ENCODE measurements at regions not wholly inside any gene's neighbourhood (a gene's known extent, or its start where the extent isn't known, plus 50 kb on each side); places are given as distances from the start of the nearest gene placed in this dataset.

DNA sequence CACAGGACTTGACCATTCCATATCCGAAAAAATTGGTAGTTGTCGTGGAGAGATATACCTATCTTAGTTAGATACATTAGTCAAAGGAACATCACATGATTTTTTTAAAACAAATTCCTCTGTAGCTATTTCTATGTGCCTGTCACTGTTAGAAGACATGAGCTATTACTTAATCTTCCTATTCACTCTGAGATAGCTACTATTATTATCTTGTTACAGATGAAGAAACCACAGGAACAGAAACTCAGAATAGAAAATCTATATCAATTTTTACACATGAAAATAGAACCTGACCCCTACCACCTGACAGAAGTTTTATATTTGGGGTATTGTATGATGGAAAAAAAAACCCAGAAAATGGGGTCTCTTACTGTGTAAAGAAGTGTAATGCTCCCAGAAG is 68.9 kb upstream of the TDRD3 start:
- no peak for DNase-seq (ENCODE audit: low read depth, low spot score)
- H3K27me3 ChIP-seq (ENCODE audit: control insufficient read depth, insufficient read depth, low read length), result no peaks in the 10 kb centered on the region
- POLR2A ChIA-PET, result no interaction called here
- no peak overlapping the region for H3K27ac ChIP-seq (ENCODE audit: low read depth, low read length)
- no peaks in the 10 kb centered on the region; the same call in 1 of the 2 replicates for H3K9me3 ChIP-seq (ENCODE audit: control insufficient read depth, insufficient read depth, low read length)
- no peak overlapping the region for H3K4me3 ChIP-seq (ENCODE audit: low read depth, low read length)
- TF ChIP-seq, protein P1, sequence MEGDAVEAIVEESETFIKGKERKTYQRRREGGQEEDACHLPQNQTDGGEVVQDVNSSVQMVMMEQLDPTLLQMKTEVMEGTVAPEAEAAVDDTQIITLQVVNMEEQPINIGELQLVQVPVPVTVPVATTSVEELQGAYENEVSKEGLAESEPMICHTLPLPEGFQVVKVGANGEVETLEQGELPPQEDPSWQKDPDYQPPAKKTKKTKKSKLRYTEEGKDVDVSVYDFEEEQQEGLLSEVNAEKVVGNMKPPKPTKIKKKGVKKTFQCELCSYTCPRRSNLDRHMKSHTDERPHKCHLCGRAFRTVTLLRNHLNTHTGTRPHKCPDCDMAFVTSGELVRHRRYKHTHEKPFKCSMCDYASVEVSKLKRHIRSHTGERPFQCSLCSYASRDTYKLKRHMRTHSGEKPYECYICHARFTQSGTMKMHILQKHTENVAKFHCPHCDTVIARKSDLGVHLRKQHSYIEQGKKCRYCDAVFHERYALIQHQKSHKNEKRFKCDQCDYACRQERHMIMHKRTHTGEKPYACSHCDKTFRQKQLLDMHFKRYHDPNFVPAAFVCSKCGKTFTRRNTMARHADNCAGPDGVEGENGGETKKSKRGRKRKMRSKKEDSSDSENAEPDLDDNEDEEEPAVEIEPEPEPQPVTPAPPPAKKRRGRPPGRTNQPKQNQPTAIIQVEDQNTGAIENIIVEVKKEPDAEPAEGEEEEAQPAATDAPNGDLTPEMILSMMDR (IDR thresholded peaks at IDR 0.05; ENCODE audit: low read depth, low read length), result no peak
- CTCF ChIA-PET, result interaction anchor here (0.6 to 3.9 kb wide), 4 partner anchors 8 to 118 kb away, joined by 3 to 26 read pairs (median 4); no protein-coding TSS in a partner anchor

DNA sequence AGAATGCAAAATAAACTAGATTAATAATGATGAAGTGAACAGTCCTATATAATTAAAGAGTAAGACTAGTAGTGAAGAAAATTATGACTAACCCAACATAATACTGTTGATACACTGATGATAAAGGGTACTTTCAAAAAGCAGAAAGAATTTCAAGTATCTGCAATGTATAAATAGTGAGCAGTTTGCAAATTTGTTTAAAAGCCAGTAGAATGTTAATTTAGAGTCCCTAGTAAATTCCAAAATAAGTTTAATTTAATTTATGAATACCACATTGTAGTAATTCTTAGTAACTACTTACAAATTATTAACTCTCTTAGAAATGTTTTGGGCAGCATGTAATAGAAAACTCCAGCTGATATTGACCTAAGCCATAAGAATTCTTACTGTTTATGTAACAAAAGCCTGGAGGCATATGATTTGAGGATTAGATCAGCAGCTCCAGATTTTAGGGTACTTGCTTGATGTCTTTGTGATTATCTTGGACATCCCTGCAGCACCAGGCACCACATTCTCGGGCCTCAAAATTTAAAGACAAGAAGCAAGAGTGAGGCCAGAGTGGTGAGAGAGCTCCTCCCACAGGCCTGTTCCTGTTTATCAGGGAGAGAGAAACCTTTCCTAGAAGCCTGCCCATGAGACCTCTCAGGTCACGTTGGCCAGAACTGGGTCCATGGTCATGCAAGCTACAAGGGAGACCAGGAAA is 67.6 kb upstream of the TDRD3 start:
- no peak overlapping the region for H3K4me3 ChIP-seq (ENCODE audit: low read depth, low read length)
- no peaks in the 10 kb centered on the region for H3K27me3 ChIP-seq (ENCODE audit: control insufficient read depth, insufficient read depth, low read length)
- TF ChIP-seq, protein P1 (IDR thresholded peaks at IDR 0.05; ENCODE audit: low read depth, low read length), result peak; percentile 41
- no peaks in the 10 kb centered on the region; the same call in 1 of the 2 replicates for H3K9me3 ChIP-seq (ENCODE audit: control insufficient read depth, insufficient read depth, low read length)
- ChIA-PET CTCF (interaction anchor here (0.6 to 2.4 kb wide), 13 partner anchors 9 to 654 kb away, joined by 3 to 11 read pairs (median 4); no protein-coding TSS in a partner anchor), POLR2A (no interaction called here)
- no peak overlapping the region for H3K27ac ChIP-seq (ENCODE audit: low read depth, low read length)
- DNase-seq (ENCODE audit: low read depth, low spot score), result no peak

DNA sequence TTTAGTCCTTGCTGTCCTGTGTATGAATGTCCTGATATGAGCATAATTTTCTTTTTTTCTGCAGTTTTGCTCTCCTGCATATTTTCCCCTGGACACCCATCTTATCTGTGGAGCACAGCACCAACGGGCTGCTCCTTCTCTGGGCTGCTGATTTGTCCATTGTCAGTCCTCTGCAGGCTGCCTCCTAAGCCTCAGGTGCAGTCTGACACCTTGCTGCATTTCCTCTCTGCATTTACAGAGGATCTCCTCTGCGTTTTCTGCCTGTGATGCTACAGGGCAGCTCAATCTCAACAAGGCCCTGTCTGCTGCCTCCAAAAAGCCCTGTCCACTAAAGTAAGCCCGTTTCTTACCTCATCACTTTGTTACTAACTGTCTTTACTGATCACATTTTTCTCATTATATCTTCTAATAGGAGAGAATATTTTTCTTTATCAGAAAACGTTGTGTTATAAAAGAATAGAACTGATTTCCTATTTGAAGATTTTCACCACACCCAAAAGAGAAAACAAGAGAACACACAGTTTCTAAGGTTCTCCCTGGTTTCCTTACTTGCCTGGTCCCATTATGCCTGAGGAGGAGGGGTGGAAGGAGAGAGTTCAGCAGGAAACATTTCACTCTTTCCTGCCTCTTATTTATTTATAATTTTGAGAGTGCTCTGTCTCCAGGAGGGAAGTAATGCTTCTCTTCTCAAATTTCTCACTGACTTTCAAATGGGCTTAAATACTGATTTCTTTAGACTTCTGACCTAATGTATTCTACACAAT is 65.6 kb upstream of the TDRD3 start:
- no peaks in the 10 kb centered on the region for H3K9me3 ChIP-seq (ENCODE audit: control insufficient read depth, insufficient read depth, low read length)
- TF ChIP-seq, protein P1 (IDR thresholded peaks at IDR 0.05; ENCODE audit: low read depth, low read length), result no peak
- ChIA-PET CTCF (interaction anchor here (1.7 to 2.4 kb wide), 2 partner anchors 425 to 652 kb away, joined by 6 to 11 read pairs; no protein-coding TSS in a partner anchor), POLR2A (no interaction called here)
- no peak overlapping the region for H3K27ac ChIP-seq (ENCODE audit: low read depth, low read length)
- no peak overlapping the region for H3K4me3 ChIP-seq (ENCODE audit: low read depth, low read length)
- no peaks in the 10 kb centered on the region for H3K27me3 ChIP-seq (ENCODE audit: control insufficient read depth, insufficient read depth, low read length)
- no peak for DNase-seq (ENCODE audit: low read depth, low spot score)

DNA sequence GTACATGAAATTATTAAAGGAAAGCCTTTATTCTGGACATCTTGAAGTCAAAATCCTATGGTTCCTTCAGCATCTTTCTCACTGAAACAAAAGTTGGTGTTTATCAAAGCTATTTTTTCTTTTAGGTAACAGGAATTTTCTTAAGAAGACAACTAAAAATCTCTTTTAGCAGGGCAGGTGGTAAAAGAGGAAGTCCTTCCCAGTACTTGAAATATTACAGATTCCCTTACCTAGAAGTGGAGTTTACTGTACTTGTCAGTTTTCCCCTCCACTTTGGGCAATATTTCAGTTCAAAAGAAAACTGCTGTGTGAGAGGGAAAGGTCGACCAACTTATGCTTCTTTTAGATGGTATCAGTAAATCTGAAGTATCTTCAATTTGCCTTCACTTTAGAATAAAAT is 64.3 kb upstream of the TDRD3 start:
- POLR2A ChIA-PET, result no interaction called here
- no peak for DNase-seq (ENCODE audit: low read depth, low spot score)

More for the DNA sequence above, 64.3 kb upstream of the TDRD3 start:
- H3K9me3 ChIP-seq (ENCODE audit: control insufficient read depth, insufficient read depth, low read length), result no peaks in the 10 kb centered on the region
- no peak overlapping the region for H3K27ac ChIP-seq (ENCODE audit: low read depth, low read length)
- CTCF ChIA-PET, result interaction anchor here (0.8 to 1.7 kb wide), 3 partner anchors 426 to 653 kb away, joined by 3 to 6 read pairs (median 5); no protein-coding TSS in a partner anchor
- TF ChIP-seq, protein P1 (IDR thresholded peaks at IDR 0.05; ENCODE audit: low read depth, low read length), result no peak
- no peaks in the 10 kb centered on the region for H3K27me3 ChIP-seq (ENCODE audit: control insufficient read depth, insufficient read depth, low read length)
- no peak overlapping the region for H3K4me3 ChIP-seq (ENCODE audit: low read depth, low read length)

Data from AG04450 (cell line).